Upper lobe of left lung (tissue), 6 donors: ENCODE measurements at regions not wholly inside any gene's neighbourhood (a gene's known extent, or its start where the extent isn't known, plus 50 kb on each side); places are given as distances from the start of the nearest gene placed in this dataset.

Source experiments
- ATAC-seq, 2 donors: fragments of 200-7000 bp; cut with Tn5 transposase; one replicate each; pipeline ENCODE4 v1.9.1; 2022; ENCODE audit warnings: mild to moderate bottlenecking in 2 of 2, moderate library complexity in 2 of 2; ENCODE audit not compliant: low FRiP score in 2 of 2
- DNase-seq, 2 donors: peaks; one replicate each; pipeline ENCODE4 v3.0.0-alpha.2; 2019 to 2020
- H3K27ac ChIP-seq, 4 donors: fragments of 200-600 bp; sonication (generic); one replicate each; pipeline ENCODE4 v1.5.1; 2016 to 2019
- H3K27me3 ChIP-seq, 4 donors: fragments of 200-600 bp; sonication (generic); one replicate each; pipeline ENCODE4 v1.5.1; 2017 to 2019
- H3K36me3 ChIP-seq, 4 donors: fragments of 200-600 bp; sonication (generic); one replicate each; pipeline ENCODE4 v1.5.1; 2016 to 2019
- H3K4me1 ChIP-seq, 4 donors: fragments of 200-600 bp; sonication (generic); one replicate each; pipeline ENCODE4 v1.5.1; 2018 to 2019
- H3K4me3 ChIP-seq, 4 donors: fragments of 200-600 bp; sonication (generic); one replicate each; pipeline ENCODE4 v1.5.1; 2017 to 2019; ENCODE audit warnings: mild to moderate bottlenecking in 2 of 4, moderate library complexity in 1 of 4
- H3K9me3 ChIP-seq, 4 donors: fragments of 200-600 bp; sonication (generic); one replicate each; pipeline ENCODE4 v1.5.1; 2018 to 2019
- CTCF ChIP-seq, 6 experiments: fragments of 450-650 bp in 4 of 6; fragments of 200-600 bp in 2 of 6; sonication (generic) in 2 of 6; IDR thresholded peaks; one replicate each; pipeline ENCODE4 v1.5.1; 2016 to 2019; ENCODE audit warnings: antibody characterized with exemption in 6 of 6
- EP300 ChIP-seq, 4 donors: sonication (generic); formaldehyde crosslinking; IDR thresholded peaks; one replicate each; pipeline ENCODE4 v1.5.1; 2017; ENCODE audit warnings: antibody characterized with exemption in 4 of 4, control low read depth in 2 of 4
- POLR2A ChIP-seq, 4 donors: fragments of 450-650 bp; IDR thresholded peaks; one replicate each; pipeline ENCODE4 v1.5.1; 2016 to 2017; ENCODE audit warnings: antibody characterized with exemption in 4 of 4, mild to moderate bottlenecking in 2 of 4
- POLR2AphosphoS5 ChIP-seq, 2 donors: sonication (generic); formaldehyde crosslinking; IDR thresholded peaks; one replicate each; pipeline ENCODE4 v1.5.1; 2017; ENCODE audit warnings: antibody characterized with exemption in 2 of 2
- WGBS, 2 donors: methylation state at CpG; one replicate each; pipeline ENCODE4 v1.1.5; 2017 to 2018; 5-methylcytosine and 5-hydroxymethylcytosine counted together
- donor health status: DM: no; HTN: no; CAD: no; lungs with moderate emphysema.
- donor health status: DM: no; HTN: yes; CAD: no; lungs with severe emphysema.

DNA sequence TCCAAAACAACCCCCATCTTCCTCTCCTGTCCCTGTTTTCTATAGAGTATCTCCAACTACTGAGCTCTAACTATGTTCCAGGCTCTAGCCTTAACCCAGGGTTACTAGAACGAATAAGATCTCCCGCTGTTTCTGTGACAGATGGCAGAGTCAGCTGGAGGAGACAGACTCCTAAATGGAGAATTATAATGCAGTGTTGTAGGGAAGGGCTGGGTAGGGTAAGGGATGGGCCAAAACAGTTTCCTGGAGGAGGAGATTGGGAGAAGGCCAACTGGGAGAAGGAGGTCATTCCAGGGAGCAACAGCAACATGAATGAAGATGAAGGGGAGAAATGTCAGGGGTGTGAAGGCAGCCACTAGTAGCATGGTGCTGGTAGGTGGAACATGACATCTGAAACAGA is 73.4 kb upstream of the ANO4 start:
- Histone ChIP-seq H3K4me3 (no peak overlapping the region), H3K27ac (no peak overlapping the region), H3K36me3 (no peaks in the 10 kb centered on the region), H3K27me3 (peaks cover 0 to 14% (median 3%) of the 10 kb centered on the region in 4 donors), H3K4me1 (peaks cover 3 to 17% (median 4%) of the 10 kb centered on the region in 4 donors), H3K9me3 (no peaks in the 10 kb centered on the region)
- DNase-seq (no peak), ATAC-seq (no peak)
- TF ChIP-seq EP300 (IDR thresholded peaks at IDR 0.05): no peak
- WGBS, 2 donors: 69 to 79% methylated on average over 2 of the region's 2 CpGs

DNA sequence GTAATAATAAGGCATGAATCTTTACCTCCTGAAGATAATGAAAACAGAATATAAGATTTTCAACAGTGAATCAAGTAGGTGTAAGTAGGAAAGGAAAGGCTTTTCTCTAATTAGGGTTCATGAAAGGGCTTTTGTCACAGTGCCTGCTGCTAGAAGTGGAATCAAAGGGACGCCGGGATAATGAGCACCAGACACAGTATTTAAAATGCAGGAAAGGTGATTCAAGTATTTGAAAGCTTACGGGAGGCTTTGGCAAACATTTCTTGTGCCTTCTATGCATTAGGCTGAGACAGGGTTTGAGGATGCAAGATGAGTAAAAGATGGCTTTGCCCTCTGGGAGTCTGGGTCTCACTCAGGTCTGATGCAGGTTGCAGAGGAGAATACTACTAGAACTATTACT is 70.5 kb upstream of the ANO4 start:
- Histone ChIP-seq H3K27ac (no peak overlapping the region), H3K36me3 (no peaks in the 10 kb centered on the region), H3K4me3 (no peak overlapping the region), H3K9me3 (no peaks in the 10 kb centered on the region), H3K27me3 (no peaks in the 10 kb centered on the region), H3K4me1 (no peaks in the 10 kb centered on the region)
- 52 to 55% methylated on average over 3 of the region's 3 CpGs for WGBS, 2 donors
- no peak for ATAC-seq
- TF ChIP-seq EP300 (IDR thresholded peaks at IDR 0.05): no peak
- DNase-seq: no peak

- H3K4me1 ChIP-seq: no peaks in the 10 kb centered on the region
- H3K27ac ChIP-seq: no peak overlapping the region
- 38 to 53% methylated on average over 5 of the region's 5 CpGs for WGBS, 2 donors
- no peaks in the 10 kb centered on the region for H3K27me3 ChIP-seq
- TF ChIP-seq CTCF (IDR thresholded peaks at IDR 0.05) (peak in 4 of 6 experiments; percentile 18 to 37 (median 22)), POLR2A (IDR thresholded peaks at IDR 0.05) (no peak), POLR2AphosphoS5 (IDR thresholded peaks at IDR 0.05) (no peak), EP300 (IDR thresholded peaks at IDR 0.05) (no peak)
- H3K4me3 ChIP-seq: no peak overlapping the region
- ATAC-seq (no peak), DNase-seq (no peak)
- H3K9me3 ChIP-seq: no peaks in the 10 kb centered on the region
- H3K36me3 ChIP-seq: no peaks in the 10 kb centered on the region
Measured at GRCh38 chr12:100733817-100734593, 60.6 kb upstream of the ANO4 start.

DNA sequence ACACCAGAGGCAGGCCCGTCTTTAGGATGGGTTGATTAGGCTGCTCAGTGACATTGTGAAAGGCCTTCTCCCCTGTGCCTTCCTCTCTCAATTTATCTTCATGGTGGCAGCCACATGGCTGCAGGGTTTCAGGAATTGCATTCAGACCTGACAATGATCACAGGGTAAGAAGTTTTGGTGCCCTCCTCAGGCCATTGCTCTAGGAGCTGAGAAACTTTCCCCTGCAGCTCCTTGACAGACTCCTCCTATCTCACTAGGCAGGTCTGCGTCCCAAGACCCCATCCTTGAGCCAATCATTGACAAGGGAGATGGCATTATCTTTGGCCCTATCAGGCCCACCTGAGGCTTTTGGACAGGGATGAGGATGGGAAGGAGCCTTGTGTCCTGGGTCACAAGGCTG is 57.4 kb upstream of the ANO4 start:
- TF ChIP-seq CTCF (IDR thresholded peaks at IDR 0.05): no peak
- no peak for TF ChIP-seq POLR2A (IDR thresholded peaks at IDR 0.05)
- TF ChIP-seq POLR2AphosphoS5 (IDR thresholded peaks at IDR 0.05): no peak
- no peak for TF ChIP-seq EP300 (IDR thresholded peaks at IDR 0.05)
- DNase-seq: no peak
- 59 to 70% methylated on average over 2 of the region's 2 CpGs for WGBS, 2 donors
- no peaks in the 10 kb centered on the region for H3K36me3 ChIP-seq
- H3K9me3 ChIP-seq: no peaks in the 10 kb centered on the region
- H3K27ac ChIP-seq: no peak overlapping the region
- ATAC-seq: no peak
- H3K4me3 ChIP-seq: no peak overlapping the region
- H3K27me3 ChIP-seq: no peaks in the 10 kb centered on the region
- no peaks in the 10 kb centered on the region for H3K4me1 ChIP-seq

GRCh38 chr12:100738086-100738485 is 56.5 kb upstream of the ANO4 start:
- 73 to 80% methylated on average over 2 of the region's 2 CpGs for WGBS, 2 donors
- no peaks in the 10 kb centered on the region for H3K27me3 ChIP-seq
- TF ChIP-seq POLR2AphosphoS5 (IDR thresholded peaks at IDR 0.05) (no peak), EP300 (IDR thresholded peaks at IDR 0.05) (no peak), CTCF (IDR thresholded peaks at IDR 0.05) (no peak), POLR2A (IDR thresholded peaks at IDR 0.05) (no peak)
- no peak for DNase-seq
- H3K27ac ChIP-seq: no peak overlapping the region
- no peaks in the 10 kb centered on the region for H3K36me3 ChIP-seq
- ATAC-seq: no peak
- H3K9me3 ChIP-seq: no peaks in the 10 kb centered on the region
- no peak overlapping the region for H3K4me3 ChIP-seq
- H3K4me1 ChIP-seq: no peaks in the 10 kb centered on the region

DNA sequence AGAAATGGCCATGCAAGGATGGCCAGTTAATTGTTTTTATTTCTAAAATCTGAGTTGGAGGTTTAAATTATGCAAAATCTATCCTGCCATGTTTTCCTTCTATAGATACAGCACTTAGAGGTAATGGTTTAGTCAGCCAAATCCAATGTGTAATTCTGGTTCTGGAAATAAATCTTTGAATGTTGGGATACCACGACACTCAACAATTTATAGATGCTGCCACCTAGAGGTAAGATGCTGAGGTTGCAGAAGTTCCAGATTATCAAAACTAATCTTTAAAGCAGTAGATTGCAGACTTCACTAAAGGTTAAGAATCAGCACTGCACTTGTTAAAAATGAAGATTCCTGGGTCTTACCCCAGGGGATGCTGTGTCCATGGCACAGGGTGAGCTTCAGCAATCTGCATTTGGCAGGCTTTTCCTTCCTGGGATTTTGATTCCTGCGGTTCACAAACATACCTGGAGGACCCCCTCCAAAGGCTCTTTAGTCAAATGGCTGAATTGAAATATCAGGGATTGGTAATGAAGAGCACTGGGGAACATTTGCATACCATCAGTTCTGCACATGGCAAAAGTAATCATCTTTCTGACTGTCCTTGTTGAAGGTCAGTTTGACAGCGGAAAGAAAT is 53.4 kb upstream of the ANO4 start:
- no peaks in the 10 kb centered on the region for H3K4me1 ChIP-seq
- no peak for TF ChIP-seq POLR2A (IDR thresholded peaks at IDR 0.05)
- TF ChIP-seq EP300 (IDR thresholded peaks at IDR 0.05): no peak
- TF ChIP-seq POLR2AphosphoS5 (IDR thresholded peaks at IDR 0.05): no peak
- peak in 5 of 6 experiments; percentile 14 to 57 (median 35) for TF ChIP-seq CTCF (IDR thresholded peaks at IDR 0.05)
- H3K9me3 ChIP-seq: no peaks in the 10 kb centered on the region
- no peak for DNase-seq
- 45 to 55% methylated on average over 3 of the region's 3 CpGs for WGBS, 2 donors
- no peaks in the 10 kb centered on the region for H3K27me3 ChIP-seq
- no peak for ATAC-seq
- H3K4me3 ChIP-seq: no peak overlapping the region
- H3K27ac ChIP-seq: no peak overlapping the region
- no peaks in the 10 kb centered on the region for H3K36me3 ChIP-seq
